Peyer's patch (tissue), 4 donors: ENCODE measurements at regions not wholly inside any gene's neighbourhood (a gene's known extent, or its start where the extent isn't known, plus 50 kb on each side); places are given as distances from the start of the nearest gene placed in this dataset.

ENCODE experiments used
- CTCF ChIP-seq, 6 experiments: fragments of 450-650 bp in 4 of 6; fragments of 200-600 bp in 2 of 6; sonication (generic) in 1 of 6; IDR thresholded peaks; one replicate each; pipeline ENCODE4 v1.5.1; 2017 to 2019; ENCODE audit warnings: antibody characterized with exemption in 6 of 6, mild to moderate bottlenecking in 3 of 6, moderate library complexity in 1 of 6
- POLR2A ChIP-seq, 2 donors: fragments of 450-650 bp; IDR thresholded peaks; one replicate each; pipeline ENCODE4 v1.5.1; 2017; ENCODE audit warnings: antibody characterized with exemption in 2 of 2, mild to moderate bottlenecking in 2 of 2, moderate library complexity in 2 of 2

- TF ChIP-seq CTCF (IDR thresholded peaks at IDR 0.05) (no peak), POLR2A (IDR thresholded peaks at IDR 0.05) (no peak)
Measured at GRCh38 chr2:61626827-61627226, 88.7 kb upstream of the XPO1 start.
